Parathyroid adenoma (tissue), 2 donors: ENCODE measurements at regions not wholly inside any gene's neighbourhood (a gene's known extent, or its start where the extent isn't known, plus 50 kb on each side); places are given as distances from the start of the nearest gene placed in this dataset.
"Not testable (repeated sequence)": the region's sequence is repeated elsewhere in the genome, so short reads cannot be mapped to it uniquely, and the experiment has no call there.

Experiments used
- H2AFZ ChIP-seq: fragments of 300-600 bp; sonication (generic); one replicate; pipeline ENCODE4 v1.7.0; 2017; ENCODE audit warnings: antibody characterized with exemption, mild to moderate bottlenecking
- H3K27ac ChIP-seq: fragments of 300-600 bp; sonication (generic); one replicate; pipeline ENCODE4 v1.7.0; 2017
- H3K27me3 ChIP-seq: fragments of 300-600 bp; sonication (generic); one replicate; pipeline ENCODE4 v1.7.0; 2017; ENCODE audit warnings: low read length; ENCODE audit not compliant: control insufficient read depth, insufficient read depth
- H3K36me3 ChIP-seq: fragments of 300-600 bp; sonication (generic); one replicate; pipeline ENCODE4 v1.7.0; 2017; ENCODE audit warnings: low read length; ENCODE audit not compliant: control insufficient read depth, insufficient read depth
- H3K4me1 ChIP-seq: fragments of 300-600 bp; sonication (generic); one replicate; pipeline ENCODE4 v1.7.0; 2017; ENCODE audit warnings: control low read depth
- H3K4me2 ChIP-seq: fragments of 300-600 bp; sonication (generic); one replicate; pipeline ENCODE4 v1.7.0; 2017; ENCODE audit warnings: low read length
- H3K4me3 ChIP-seq: fragments of 300-600 bp; sonication (generic); one replicate; pipeline ENCODE4 v1.7.0; 2017; ENCODE audit warnings: low read depth, low read length
- H3K79me2 ChIP-seq: fragments of 300-600 bp; sonication (generic); one replicate; pipeline ENCODE4 v1.7.0; 2017; ENCODE audit warnings: control low read depth
- H3K9ac ChIP-seq: fragments of 300-600 bp; sonication (generic); one replicate; pipeline ENCODE4 v1.7.0; 2017; ENCODE audit warnings: mild to moderate bottlenecking
- H3K9me3 ChIP-seq: fragments of 300-600 bp; sonication (generic); one replicate; pipeline ENCODE4 v1.7.0; 2017; ENCODE audit warnings: low read length; ENCODE audit not compliant: control insufficient read depth
- TF ChIP-seq, protein P1 (sequence below): fragments of 300-600 bp; sonication (generic); IDR thresholded peaks from one replicate; pipeline ENCODE4 v1.7.0; 2017; ENCODE audit warnings: antibody characterized with exemption, mild to moderate bottlenecking
- donor health status: primary hyperparathyroidism.

DNA sequence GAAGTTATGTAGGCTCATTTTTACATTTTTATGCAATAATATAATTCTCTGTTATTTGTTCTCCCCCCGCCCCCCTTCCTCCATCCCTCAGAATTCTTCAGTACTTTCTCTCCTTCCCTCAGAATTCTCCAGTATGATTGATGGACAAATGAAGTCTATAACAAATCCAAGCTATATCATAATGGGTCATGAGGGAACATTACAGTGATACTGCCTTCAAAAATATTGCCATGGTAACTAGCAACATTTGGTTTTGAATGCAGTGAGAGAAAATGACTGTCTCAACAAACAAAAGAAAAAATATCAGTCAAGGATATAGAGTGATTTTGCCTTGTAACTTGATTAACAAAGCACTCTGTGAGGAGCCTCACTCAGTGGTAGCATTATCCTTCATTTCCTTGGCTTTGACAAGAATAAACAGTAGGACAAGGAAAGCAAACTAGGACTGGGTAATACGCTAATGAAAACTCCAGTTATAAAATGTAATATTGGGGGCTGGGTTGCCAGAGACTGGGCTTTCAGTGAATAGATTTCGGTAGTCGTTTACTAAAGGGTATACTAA lies 392.9 kb upstream of the CRIM1 start:
- Histone ChIP-seq H3K4me1 (no peaks in the 10 kb centered on the region), H3K9ac (no peak overlapping the region), H3K9me3 (no peaks in the 10 kb centered on the region), H3K4me2 (no peak overlapping the region), H2AFZ (no peak overlapping the region), H3K4me3 (no peak overlapping the region), H3K79me2 (no peaks in the 10 kb centered on the region), H3K27ac (no peak overlapping the region), H3K27me3 (no peaks in the 10 kb centered on the region), H3K36me3 (no peaks in the 10 kb centered on the region)
- TF ChIP-seq, protein P1, sequence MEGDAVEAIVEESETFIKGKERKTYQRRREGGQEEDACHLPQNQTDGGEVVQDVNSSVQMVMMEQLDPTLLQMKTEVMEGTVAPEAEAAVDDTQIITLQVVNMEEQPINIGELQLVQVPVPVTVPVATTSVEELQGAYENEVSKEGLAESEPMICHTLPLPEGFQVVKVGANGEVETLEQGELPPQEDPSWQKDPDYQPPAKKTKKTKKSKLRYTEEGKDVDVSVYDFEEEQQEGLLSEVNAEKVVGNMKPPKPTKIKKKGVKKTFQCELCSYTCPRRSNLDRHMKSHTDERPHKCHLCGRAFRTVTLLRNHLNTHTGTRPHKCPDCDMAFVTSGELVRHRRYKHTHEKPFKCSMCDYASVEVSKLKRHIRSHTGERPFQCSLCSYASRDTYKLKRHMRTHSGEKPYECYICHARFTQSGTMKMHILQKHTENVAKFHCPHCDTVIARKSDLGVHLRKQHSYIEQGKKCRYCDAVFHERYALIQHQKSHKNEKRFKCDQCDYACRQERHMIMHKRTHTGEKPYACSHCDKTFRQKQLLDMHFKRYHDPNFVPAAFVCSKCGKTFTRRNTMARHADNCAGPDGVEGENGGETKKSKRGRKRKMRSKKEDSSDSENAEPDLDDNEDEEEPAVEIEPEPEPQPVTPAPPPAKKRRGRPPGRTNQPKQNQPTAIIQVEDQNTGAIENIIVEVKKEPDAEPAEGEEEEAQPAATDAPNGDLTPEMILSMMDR = no peak

DNA sequence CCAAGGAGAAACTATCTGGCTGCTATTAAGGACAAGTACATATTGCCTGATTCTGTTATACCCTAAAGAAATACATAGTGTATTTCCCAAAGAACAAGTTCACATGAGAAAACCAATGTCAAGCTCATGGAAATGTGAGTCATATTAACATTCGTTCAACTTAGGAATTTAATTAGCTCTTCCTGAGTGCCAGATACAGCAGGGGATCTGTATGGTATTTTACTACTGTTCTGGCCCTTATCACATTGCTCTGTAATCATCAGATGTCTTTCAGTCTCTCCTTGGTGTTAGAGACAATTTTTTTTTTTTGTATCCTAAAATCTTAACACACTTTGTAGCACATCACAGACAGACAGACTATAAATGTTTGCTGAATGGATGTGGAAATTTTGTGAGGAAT lies 395.0 kb upstream of the CRIM1 start:
- H3K4me2 ChIP-seq = no peak overlapping the region
- H3K79me2 ChIP-seq = no peaks in the 10 kb centered on the region
- H3K36me3 ChIP-seq = no peaks in the 10 kb centered on the region
- H3K4me3 ChIP-seq = no peak overlapping the region
- H3K9me3 ChIP-seq = no peaks in the 10 kb centered on the region
- no peak overlapping the region for H3K9ac ChIP-seq
- no peak overlapping the region for H3K27ac ChIP-seq
- H3K4me1 ChIP-seq = no peaks in the 10 kb centered on the region
- TF ChIP-seq, protein P1 = no peak
- no peak overlapping the region for H2AFZ ChIP-seq
- H3K27me3 ChIP-seq = no peaks in the 10 kb centered on the region

DNA sequence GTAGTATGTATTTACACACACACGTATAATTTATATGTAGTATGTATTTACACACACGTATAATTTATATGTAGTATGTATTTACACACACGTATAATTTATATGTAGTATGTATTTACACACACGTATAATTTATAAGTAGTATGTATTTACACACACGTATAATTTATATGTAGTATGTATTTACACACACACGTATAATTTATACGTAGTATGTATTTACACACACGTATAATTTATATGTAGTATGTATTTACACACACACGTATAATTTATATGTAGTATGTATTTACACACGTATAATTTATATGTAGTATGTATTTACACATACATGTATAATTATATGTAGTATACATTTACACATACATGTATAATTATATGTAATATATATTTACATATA lies 398.5 kb upstream of the CRIM1 start:
- H3K27me3 ChIP-seq, H3K4me3 ChIP-seq, H3K36me3 ChIP-seq, H3K9ac ChIP-seq, H3K9me3 ChIP-seq, H2AFZ ChIP-seq, H3K27ac ChIP-seq, H3K4me2 ChIP-seq, H3K4me1 ChIP-seq, H3K79me2 ChIP-seq: not testable (repeated sequence)

DNA sequence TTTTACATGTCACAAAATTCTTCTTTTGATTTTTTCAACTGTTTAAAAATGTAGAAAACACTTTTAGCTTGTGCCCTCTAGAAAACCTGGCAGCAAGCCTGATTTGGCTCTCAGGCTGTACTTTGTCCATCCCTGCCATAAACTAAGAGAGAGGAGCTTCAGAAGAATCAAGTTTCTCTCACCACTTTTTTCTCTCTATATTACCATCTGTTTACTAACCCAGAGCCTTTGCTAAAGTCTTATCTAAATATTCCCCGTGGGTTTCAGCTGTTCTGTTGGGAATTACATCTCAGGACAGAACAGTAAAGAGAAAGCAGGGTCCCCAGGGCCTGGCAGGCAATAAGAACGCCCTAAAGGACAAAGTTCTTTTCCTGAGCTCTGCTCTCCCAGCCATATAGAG lies 409.1 kb upstream of the CRIM1 start:
- no peaks in the 10 kb centered on the region for H3K27me3 ChIP-seq
- no peaks in the 10 kb centered on the region for H3K79me2 ChIP-seq
- H3K36me3 ChIP-seq = no peaks in the 10 kb centered on the region
- H3K9ac ChIP-seq = no peak overlapping the region
- H3K4me2 ChIP-seq = no peak overlapping the region
- H2AFZ ChIP-seq = no peak overlapping the region
- no peaks in the 10 kb centered on the region for H3K9me3 ChIP-seq
- H3K27ac ChIP-seq = no peak overlapping the region
- H3K4me3 ChIP-seq = no peak overlapping the region
- H3K4me1 ChIP-seq = no peaks in the 10 kb centered on the region
- TF ChIP-seq, protein P1 = no peak

DNA sequence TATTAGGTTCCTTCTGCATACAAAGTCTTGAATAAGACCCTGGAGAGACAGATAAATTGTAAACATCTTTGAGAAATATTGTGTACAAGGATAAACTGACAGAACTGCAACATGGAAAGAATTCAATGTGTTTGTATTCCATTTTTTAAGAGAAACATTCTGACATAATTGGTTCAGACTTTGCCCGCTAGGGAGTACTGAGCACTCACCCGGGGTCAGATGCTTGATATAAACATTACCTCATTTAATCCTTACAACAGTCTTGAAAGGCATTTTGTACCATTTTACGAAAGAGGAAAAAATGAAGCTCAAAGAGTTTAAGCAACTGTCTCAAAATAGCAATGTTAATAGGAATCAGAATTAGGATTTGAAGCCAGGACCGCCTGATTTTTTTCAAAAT lies 416.7 kb upstream of the CRIM1 start:
- no peak overlapping the region for H3K9ac ChIP-seq
- no peaks in the 10 kb centered on the region for H3K27me3 ChIP-seq
- H3K79me2 ChIP-seq = no peaks in the 10 kb centered on the region
- H3K27ac ChIP-seq = no peak overlapping the region
- no peak overlapping the region for H2AFZ ChIP-seq
- H3K4me3 ChIP-seq = no peak overlapping the region
- H3K9me3 ChIP-seq = no peaks in the 10 kb centered on the region
- H3K4me2 ChIP-seq = no peak overlapping the region
- TF ChIP-seq, protein P1 = no peak
- no peaks in the 10 kb centered on the region for H3K36me3 ChIP-seq
- H3K4me1 ChIP-seq = no peaks in the 10 kb centered on the region
